K562 (cell line): ENCODE measurements at regions not wholly inside any gene's neighbourhood (a gene's known extent, or its start where the extent isn't known, plus 50 kb on each side); places are given as distances from the start of the nearest gene placed in this dataset.
A peak's percentile ranks its signal among the peaks of the same experiment; 100 is the strongest.

ENCODE experiments used
- ARID3A ChIP-seq: IDR thresholded peaks from 2 replicates; pipeline ENCODE4 v1.6.1; 2012; ENCODE audit warnings: low read depth, low read length, improper control_type of control experiment, borderline replicate concordance
- C11orf30 ChIP-seq: fragments of 450-650 bp; IDR thresholded peaks from 2 replicates; pipeline ENCODE4 v1.6.1; 2016; ENCODE audit warnings: low read depth, mild to moderate bottlenecking
- CLOCK ChIP-seq: fragments of 250-450 bp; sonication (Bioruptor Pico); IDR thresholded peaks from 2 replicates; pipeline ENCODE4 v1.4.0; 2020; ENCODE audit warnings: mild to moderate bottlenecking, moderate library complexity, borderline replicate concordance
- CREM ChIP-seq: IDR thresholded peaks from 2 replicates; pipeline ENCODE4 v1.6.1; 2014; ENCODE audit warnings: antibody characterized with exemption, low read depth
- GATAD2B ChIP-seq: fragments of 450-650 bp; IDR thresholded peaks from 2 replicates; pipeline ENCODE4 v1.6.1; 2017; ENCODE audit warnings: mild to moderate bottlenecking, borderline replicate concordance
- KHSRP ChIP-seq: fragments of 450-650 bp; IDR thresholded peaks from 2 replicates; pipeline ENCODE4 v1.6.1; 2017
- KLF6 ChIP-seq: fragments of 250-450 bp; sonication (Bioruptor Pico); IDR thresholded peaks from 2 replicates; pipeline ENCODE4 v1.4.0; 2020; ENCODE audit warnings: mild to moderate bottlenecking, moderate library complexity, borderline replicate concordance
- NCOA4 ChIP-seq: fragments of 450-650 bp; IDR thresholded peaks from 2 replicates; pipeline ENCODE4 v1.6.1; 2018; ENCODE audit warnings: mild to moderate bottlenecking; ENCODE audit not compliant: partially characterized antibody
- NR1H2 ChIP-seq: sonication (generic); formaldehyde crosslinking; IDR thresholded peaks from 2 replicates; pipeline ENCODE4 v1.4.0; 2020; ENCODE audit warnings: mild to moderate bottlenecking, missing genetic modification reagents
- RBBP5 ChIP-seq: fragments of 200-600 bp; sonication (generic); IDR thresholded peaks from 2 replicates; pipeline ENCODE4 v1.6.1; 2012; ENCODE audit warnings: borderline replicate concordance, mild to moderate bottlenecking, low read length, control low read depth, inconsistent platforms; ENCODE audit not compliant: insufficient read depth, poor library complexity, severe bottlenecking
- SMARCA5 ChIP-seq: fragments of 450-650 bp; IDR thresholded peaks from 2 replicates; pipeline ENCODE4 v1.6.1; 2016
- SRSF9 ChIP-seq: fragments of 200-400 bp; formaldehyde crosslinking; IDR thresholded peaks from 2 replicates; pipeline ENCODE4 v1.6.1; 2017; ENCODE audit warnings: low read depth, low read length, borderline replicate concordance
- ZBTB9 ChIP-seq: fragments of 450-650 bp; formaldehyde crosslinking; IDR thresholded peaks from 2 replicates; pipeline ENCODE4 v1.4.0; 2020; ENCODE audit warnings: mild to moderate bottlenecking, moderate library complexity
- ZNF277 ChIP-seq: fragments of 250-450 bp; sonication (Bioruptor Pico); IDR thresholded peaks from 2 replicates; pipeline ENCODE4 v1.8.0; 2022; ENCODE audit warnings: inconsistent platforms, mild to moderate bottlenecking, moderate library complexity, borderline replicate concordance
- ZNF280B ChIP-seq: fragments of 250-450 bp; sonication (Bioruptor Pico); IDR thresholded peaks from 2 replicates; pipeline ENCODE4 v1.5.1; 2021; ENCODE audit warnings: mild to moderate bottlenecking
- ZNF444 ChIP-seq: fragments of 250-450 bp; sonication (Bioruptor Pico); IDR thresholded peaks from 2 replicates; pipeline ENCODE4 v1.4.0; 2020; ENCODE audit warnings: mild to moderate bottlenecking, moderate library complexity

- no peak for TF ChIP-seq ZBTB9 (CRISPR knock-in tag)
- no peak for TF ChIP-seq ZNF444
- no peak for TF ChIP-seq GATAD2B
- TF ChIP-seq CLOCK (CRISPR knock-in tag): no peak
- TF ChIP-seq KHSRP: no peak
- no peak for TF ChIP-seq C11orf30
- no peak for TF ChIP-seq SRSF9
- TF ChIP-seq CREM: peak; percentile 60
- no peak for TF ChIP-seq ZNF277 (CRISPR knock-in tag)
- no peak for TF ChIP-seq KLF6 (CRISPR knock-in tag)
- TF ChIP-seq ARID3A: no peak
- no peak for TF ChIP-seq RBBP5
- no peak for TF ChIP-seq SMARCA5
- TF ChIP-seq NR1H2: no peak
- TF ChIP-seq NCOA4: no peak
- no peak for TF ChIP-seq ZNF280B
Observed at GRCh38 chr2:12177455-12178288, 431.2 kb downstream of the LPIN1 start (continued).
